Endodermal cell (in vitro differentiated cells): ENCODE measurements at regions not wholly inside any gene's neighbourhood (a gene's known extent, or its start where the extent isn't known, plus 50 kb on each side); places are given as distances from the start of the nearest gene placed in this dataset.

Experiments
- DNase-seq: peaks from one replicate; pipeline ENCODE4 v3.0.0-alpha.2; 2017
- H3K27ac ChIP-seq: 2 replicates; pipeline ENCODE4 v1.5.1; 2013; ENCODE audit warnings: mild to moderate bottlenecking, low read depth, low read length, moderate library complexity
- H3K27me3 ChIP-seq: 2 replicates; pipeline ENCODE4 v1.6.1; 2013; ENCODE audit warnings: mild to moderate bottlenecking, low read length, moderate library complexity; ENCODE audit not compliant: insufficient read depth, control insufficient read depth, poor library complexity, severe bottlenecking
- H3K36me3 ChIP-seq: 2 replicates; pipeline ENCODE4 v1.7.0; 2013; ENCODE audit warnings: mild to moderate bottlenecking, low read length, moderate library complexity; ENCODE audit not compliant: control insufficient read depth, insufficient read depth
- H3K4me1 ChIP-seq: one replicate; pipeline ENCODE4 v1.7.0; 2013; ENCODE audit warnings: low read length; ENCODE audit not compliant: control insufficient read depth, insufficient read depth
- H3K4me3 ChIP-seq: 2 replicates; pipeline ENCODE4 v1.5.1; 2013; ENCODE audit warnings: mild to moderate bottlenecking, low read length, moderate library complexity
- H3K9ac ChIP-seq: 2 replicates; pipeline ENCODE4 v1.6.1; 2013; ENCODE audit warnings: mild to moderate bottlenecking, low read length, moderate library complexity; ENCODE audit not compliant: poor library complexity, severe bottlenecking; ENCODE audit errors: extremely low read depth
- H3K9me3 ChIP-seq: 2 replicates; pipeline ENCODE4 v1.6.1; 2013; ENCODE audit warnings: mild to moderate bottlenecking, low read length, moderate library complexity; ENCODE audit not compliant: control insufficient read depth
- H3K27ac Mint-ChIP-seq: 2 replicates; pipeline ENCODE4 v1.8.0; 2020; ENCODE audit warnings: mixed read lengths
- H3K27me3 Mint-ChIP-seq: 2 replicates; pipeline ENCODE4 v1.8.0; 2021; ENCODE audit warnings: mild to moderate bottlenecking, mixed read lengths; ENCODE audit not compliant: insufficient read depth
- H3K36me3 Mint-ChIP-seq: 2 replicates; pipeline ENCODE4 v1.8.0; 2020; ENCODE audit warnings: low read depth, mixed read lengths
- H3K4me1 Mint-ChIP-seq: 2 replicates; pipeline ENCODE4 v1.8.0; 2020; ENCODE audit warnings: mixed read lengths
- H3K4me3 Mint-ChIP-seq: 2 replicates; pipeline ENCODE4 v1.8.0; 2020; ENCODE audit warnings: mild to moderate bottlenecking, moderate library complexity, mixed read lengths
- H3K9me3 Mint-ChIP-seq: 2 replicates; pipeline ENCODE4 v1.8.0; 2020; ENCODE audit warnings: mild to moderate bottlenecking, mixed read lengths
- WGBS, 2 experiments: methylation state at CpG; one replicate each; pipeline versions ENCODE4 v1.1.5 to v1.1.7; 2013; ENCODE audit warnings: missing lambda C conversion rate in 2 of 2, mixed read lengths in 1 of 2; ENCODE audit not compliant: insufficient coverage in 1 of 2, insufficient read length in 1 of 2; 5-methylcytosine and 5-hydroxymethylcytosine counted together
- TF ChIP-seq, protein P1 (sequence below): fragments of 200-600 bp; sonication (generic); conservative IDR thresholded peaks from 2 replicates; pipeline ENCODE4 v1.5.0; 2021; ENCODE audit warnings: antibody characterized with exemption, mild to moderate bottlenecking

DNA sequence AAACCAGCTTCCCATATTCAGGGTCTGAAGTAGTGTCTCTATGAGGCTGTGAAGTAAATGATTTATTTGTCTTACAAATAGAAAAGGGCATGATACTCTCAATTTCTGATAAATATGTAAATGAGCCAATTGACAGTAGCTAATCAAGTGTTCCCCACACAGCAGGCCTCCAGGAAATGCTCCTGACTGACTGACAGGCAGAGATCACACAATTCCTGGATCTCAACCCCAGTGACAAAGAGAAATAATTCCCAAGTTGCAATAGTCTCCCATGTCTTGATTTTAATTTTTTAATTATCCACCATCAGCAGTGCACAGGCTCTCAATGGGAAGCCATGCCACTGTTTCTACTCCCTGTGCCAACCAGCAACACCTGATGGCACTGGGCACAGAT, 390.4 kb downstream of the SOX11 start:
- Histone ChIP-seq H3K4me3 (no peak overlapping the region), H3K4me1 (no peaks in the 10 kb centered on the region), H3K27me3 (no peaks in the 10 kb centered on the region), H3K36me3 (no peaks in the 10 kb centered on the region), H3K9me3 (peaks cover 13% of the 10 kb centered on the region), H3K9ac (no peak overlapping the region), H3K27ac (peak overlapping the region; percentile 92)
- Mint-ChIP-seq H3K36me3 (peaks cover 3% of the 10 kb centered on the region), H3K9me3 (peaks cover 17% of the 10 kb centered on the region), H3K27ac (no peak overlapping the region), H3K4me3 (no peak overlapping the region), H3K4me1 (peaks cover 28% of the 10 kb centered on the region), H3K27me3 (peaks cover 10% of the 10 kb centered on the region)
- no peak for DNase-seq
- TF ChIP-seq, protein P1, sequence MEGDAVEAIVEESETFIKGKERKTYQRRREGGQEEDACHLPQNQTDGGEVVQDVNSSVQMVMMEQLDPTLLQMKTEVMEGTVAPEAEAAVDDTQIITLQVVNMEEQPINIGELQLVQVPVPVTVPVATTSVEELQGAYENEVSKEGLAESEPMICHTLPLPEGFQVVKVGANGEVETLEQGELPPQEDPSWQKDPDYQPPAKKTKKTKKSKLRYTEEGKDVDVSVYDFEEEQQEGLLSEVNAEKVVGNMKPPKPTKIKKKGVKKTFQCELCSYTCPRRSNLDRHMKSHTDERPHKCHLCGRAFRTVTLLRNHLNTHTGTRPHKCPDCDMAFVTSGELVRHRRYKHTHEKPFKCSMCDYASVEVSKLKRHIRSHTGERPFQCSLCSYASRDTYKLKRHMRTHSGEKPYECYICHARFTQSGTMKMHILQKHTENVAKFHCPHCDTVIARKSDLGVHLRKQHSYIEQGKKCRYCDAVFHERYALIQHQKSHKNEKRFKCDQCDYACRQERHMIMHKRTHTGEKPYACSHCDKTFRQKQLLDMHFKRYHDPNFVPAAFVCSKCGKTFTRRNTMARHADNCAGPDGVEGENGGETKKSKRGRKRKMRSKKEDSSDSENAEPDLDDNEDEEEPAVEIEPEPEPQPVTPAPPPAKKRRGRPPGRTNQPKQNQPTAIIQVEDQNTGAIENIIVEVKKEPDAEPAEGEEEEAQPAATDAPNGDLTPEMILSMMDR = no peak

DNA sequence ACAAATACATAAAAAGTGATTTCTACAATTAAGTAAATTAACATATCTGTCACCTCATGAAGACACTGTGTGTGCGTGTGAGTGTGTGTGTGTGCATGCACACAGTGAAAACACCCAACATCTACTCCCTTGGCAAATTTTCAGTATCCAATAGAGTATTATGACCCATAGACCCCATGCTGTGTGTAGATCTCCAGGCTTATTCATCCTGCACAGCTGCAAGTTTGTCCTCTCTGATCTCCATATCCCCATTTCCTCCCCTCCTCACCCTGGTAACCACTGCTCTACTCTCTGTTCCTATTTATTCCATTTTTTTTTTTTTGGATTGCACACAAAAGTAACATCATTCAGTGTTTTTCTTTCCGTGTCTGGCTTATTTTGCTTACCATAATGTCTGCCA, 391.0 kb downstream of the SOX11 start:
- 40 to 89% methylated on average over 1 of the region's 2 CpGs for WGBS, 2 experiments
- TF ChIP-seq, protein P1 = no peak
- Histone ChIP-seq H3K9ac (no peak overlapping the region), H3K9me3 (peaks cover 18% of the 10 kb centered on the region), H3K27ac (no peak overlapping the region), H3K27me3 (no peaks in the 10 kb centered on the region), H3K4me3 (no peak overlapping the region), H3K36me3 (no peaks in the 10 kb centered on the region), H3K4me1 (no peaks in the 10 kb centered on the region)
- H3K27ac Mint-ChIP-seq = no peak overlapping the region
- peaks cover 8% of the 10 kb centered on the region for H3K36me3 Mint-ChIP-seq
- H3K9me3 Mint-ChIP-seq = peaks cover 22% of the 10 kb centered on the region
- peaks cover 10% of the 10 kb centered on the region for H3K27me3 Mint-ChIP-seq
- peaks cover 23% of the 10 kb centered on the region for H3K4me1 Mint-ChIP-seq
- H3K4me3 Mint-ChIP-seq = no peak overlapping the region
- no peak for DNase-seq

DNA sequence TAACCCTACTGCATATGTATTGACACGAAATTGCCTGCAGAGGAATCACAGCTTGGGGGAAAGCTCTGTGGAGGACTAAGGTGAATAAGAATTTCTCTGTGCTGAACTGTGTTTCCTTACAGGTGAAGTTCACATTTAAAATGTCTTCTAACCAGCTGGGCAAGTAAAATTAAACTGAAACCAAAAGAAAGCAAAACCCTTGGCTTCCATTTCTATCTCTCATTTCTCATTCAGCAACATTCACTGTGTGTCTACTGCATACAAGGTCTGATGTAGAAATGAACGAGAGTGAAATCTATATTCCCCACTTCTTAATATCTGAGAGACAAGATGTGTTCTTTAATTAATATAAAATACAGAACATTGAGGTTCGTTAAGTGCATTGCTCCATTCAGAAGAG, 397.3 kb downstream of the SOX11 start:
- peaks cover 29% of the 10 kb centered on the region for H3K9me3 Mint-ChIP-seq
- 65 to 72% methylated on average over 2 of the region's 3 CpGs for WGBS, 2 experiments
- no peaks in the 10 kb centered on the region for H3K4me1 Mint-ChIP-seq
- Histone ChIP-seq H3K27ac (no peak overlapping the region), H3K36me3 (no peaks in the 10 kb centered on the region), H3K9ac (no peak overlapping the region), H3K4me3 (no peak overlapping the region), H3K9me3 (peaks cover 24% of the 10 kb centered on the region), H3K4me1 (no peaks in the 10 kb centered on the region), H3K27me3 (no peaks in the 10 kb centered on the region)
- H3K36me3 Mint-ChIP-seq = peaks cover 8% of the 10 kb centered on the region
- TF ChIP-seq, protein P1 = no peak
- no peak for DNase-seq
- no peak overlapping the region for H3K27ac Mint-ChIP-seq
- H3K4me3 Mint-ChIP-seq = no peak overlapping the region
- H3K27me3 Mint-ChIP-seq = no peaks in the 10 kb centered on the region
